Activated CD8-positive, alpha-beta T cell treated with anti-CD3 and anti-CD28 coated beads for 36 hours (primary cell): ENCODE measurements at regions not wholly inside any gene's neighbourhood (a gene's known extent, or its start where the extent isn't known, plus 50 kb on each side); places are given as distances from the start of the nearest gene placed in this dataset.

Experiments used
- ATAC-seq: fragments of 200-7000 bp; cut with Tn5 transposase; one replicate; pipeline ENCODE4 v1.10.0; 2021; ENCODE audit warnings: mild to moderate bottlenecking, moderate library complexity
- CTCF ChIA-PET: fragments of 350-600 bp; sonication (Branson Sonifier 250); formaldehyde crosslinking; loops from one replicate; lab custom pipeline; 2021; ENCODE audit warnings: antibody characterized with exemption; lab: Charles Lee
- POLR2A ChIA-PET: fragments of 350-600 bp; sonication (Branson Sonifier 250); formaldehyde crosslinking; loops from one replicate; lab custom pipeline; 2021; ENCODE audit warnings: antibody characterized with exemption; lab: Charles Lee
- DNase-seq: peaks from one replicate; pipeline ENCODE4 v3.0.0-alpha.2; 2020
- H3K27ac Mint-ChIP-seq: one replicate; pipeline ENCODE4 v1.8.0; 2021; ENCODE audit warnings: mild to moderate bottlenecking, mixed read lengths
- H3K27me3 Mint-ChIP-seq: one replicate; pipeline ENCODE4 v1.8.0; 2021; ENCODE audit warnings: mixed read lengths
- H3K36me3 Mint-ChIP-seq: one replicate; pipeline ENCODE4 v1.8.0; 2021; ENCODE audit warnings: low read depth, mixed read lengths
- H3K4me1 Mint-ChIP-seq: one replicate; pipeline ENCODE4 v1.8.0; 2021; ENCODE audit warnings: low read depth, mixed read lengths
- H3K4me3 Mint-ChIP-seq: one replicate; pipeline ENCODE4 v1.8.0; 2021; ENCODE audit warnings: mild to moderate bottlenecking, moderate library complexity, mixed read lengths
- H3K9me3 Mint-ChIP-seq: one replicate; pipeline ENCODE4 v1.8.0; 2021; ENCODE audit warnings: mixed read lengths
- intact Hi-C: fragments of 100-400 bp; cut with micrococcal nuclease; formaldehyde crosslinking; loops from one replicate; pipeline ENCODE4 v1.10.0; 2022
- TF ChIP-seq, protein P1 (sequence below): fragments of 200-600 bp; IDR thresholded peaks from one replicate; pipeline ENCODE4 v1.8.0; 2022; ENCODE audit warnings: antibody characterized with exemption, mild to moderate bottlenecking

DNA sequence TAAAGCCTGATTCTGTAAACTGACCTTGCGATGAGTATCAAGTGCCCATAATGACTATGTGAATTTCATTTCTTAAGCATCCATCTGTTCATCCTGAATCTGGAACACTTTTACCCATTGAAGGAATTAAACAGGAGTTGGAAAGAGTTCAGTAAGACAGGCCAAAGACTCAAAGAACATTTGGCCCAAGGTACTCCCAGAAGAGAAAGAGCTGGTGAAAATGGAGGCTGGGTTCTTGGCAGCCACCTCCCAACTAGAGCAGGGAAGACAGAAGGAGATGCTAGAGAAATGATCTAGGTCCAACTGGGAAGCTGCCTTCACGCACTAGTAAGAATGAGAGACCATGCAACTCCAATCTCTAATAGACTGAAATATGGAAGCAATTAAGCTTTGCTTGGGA lies 57.1 kb upstream of the ADRA1D start:
- H3K27ac Mint-ChIP-seq, result no peak overlapping the region
- H3K9me3 Mint-ChIP-seq, result peaks cover 5% of the 10 kb centered on the region
- ChIA-PET POLR2A (no interaction called here), CTCF (no interaction called here)
- intact Hi-C loops, result no loop called here
- ATAC-seq, result no peak
- DNase-seq, result no peak
- no peaks in the 10 kb centered on the region for H3K4me1 Mint-ChIP-seq
- H3K27me3 Mint-ChIP-seq, result no peaks in the 10 kb centered on the region
- H3K4me3 Mint-ChIP-seq, result no peak overlapping the region
- no peaks in the 10 kb centered on the region for H3K36me3 Mint-ChIP-seq
- TF ChIP-seq, protein P1, sequence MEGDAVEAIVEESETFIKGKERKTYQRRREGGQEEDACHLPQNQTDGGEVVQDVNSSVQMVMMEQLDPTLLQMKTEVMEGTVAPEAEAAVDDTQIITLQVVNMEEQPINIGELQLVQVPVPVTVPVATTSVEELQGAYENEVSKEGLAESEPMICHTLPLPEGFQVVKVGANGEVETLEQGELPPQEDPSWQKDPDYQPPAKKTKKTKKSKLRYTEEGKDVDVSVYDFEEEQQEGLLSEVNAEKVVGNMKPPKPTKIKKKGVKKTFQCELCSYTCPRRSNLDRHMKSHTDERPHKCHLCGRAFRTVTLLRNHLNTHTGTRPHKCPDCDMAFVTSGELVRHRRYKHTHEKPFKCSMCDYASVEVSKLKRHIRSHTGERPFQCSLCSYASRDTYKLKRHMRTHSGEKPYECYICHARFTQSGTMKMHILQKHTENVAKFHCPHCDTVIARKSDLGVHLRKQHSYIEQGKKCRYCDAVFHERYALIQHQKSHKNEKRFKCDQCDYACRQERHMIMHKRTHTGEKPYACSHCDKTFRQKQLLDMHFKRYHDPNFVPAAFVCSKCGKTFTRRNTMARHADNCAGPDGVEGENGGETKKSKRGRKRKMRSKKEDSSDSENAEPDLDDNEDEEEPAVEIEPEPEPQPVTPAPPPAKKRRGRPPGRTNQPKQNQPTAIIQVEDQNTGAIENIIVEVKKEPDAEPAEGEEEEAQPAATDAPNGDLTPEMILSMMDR, result no peak

DNA sequence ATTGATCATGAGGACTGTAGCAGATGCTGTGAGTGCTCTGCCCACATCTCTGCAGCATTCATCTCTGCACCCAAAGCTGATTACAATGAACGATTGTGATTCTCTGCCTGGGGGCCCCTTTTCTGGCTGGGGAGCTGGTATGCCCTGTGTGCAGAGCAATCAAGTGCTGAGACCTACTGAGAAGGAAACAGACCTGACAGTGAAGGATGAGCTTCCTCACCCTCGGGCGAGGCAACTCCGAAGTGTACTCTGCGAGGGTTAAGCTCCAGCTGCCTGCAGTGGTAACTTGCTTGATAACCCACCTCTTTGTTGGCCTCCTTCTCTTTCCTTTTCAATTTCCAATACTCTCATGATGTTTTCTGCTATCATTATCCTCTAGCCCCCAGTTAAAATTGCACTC lies 56.0 kb upstream of the ADRA1D start:
- no peaks in the 10 kb centered on the region for H3K36me3 Mint-ChIP-seq
- DNase-seq, result no peak
- H3K9me3 Mint-ChIP-seq, result no peaks in the 10 kb centered on the region
- H3K27me3 Mint-ChIP-seq, result peaks cover 2% of the 10 kb centered on the region
- no peaks in the 10 kb centered on the region for H3K4me1 Mint-ChIP-seq
- H3K4me3 Mint-ChIP-seq, result no peak overlapping the region
- ATAC-seq, result no peak
- H3K27ac Mint-ChIP-seq, result no peak overlapping the region
- intact Hi-C loops, result no loop called here
- ChIA-PET CTCF (interaction anchor here (1.1 kb wide), 1 partner anchor 21 kb away, joined by 3 read pairs; no protein-coding TSS in a partner anchor), POLR2A (no interaction called here)
- TF ChIP-seq, protein P1, result no peak

DNA sequence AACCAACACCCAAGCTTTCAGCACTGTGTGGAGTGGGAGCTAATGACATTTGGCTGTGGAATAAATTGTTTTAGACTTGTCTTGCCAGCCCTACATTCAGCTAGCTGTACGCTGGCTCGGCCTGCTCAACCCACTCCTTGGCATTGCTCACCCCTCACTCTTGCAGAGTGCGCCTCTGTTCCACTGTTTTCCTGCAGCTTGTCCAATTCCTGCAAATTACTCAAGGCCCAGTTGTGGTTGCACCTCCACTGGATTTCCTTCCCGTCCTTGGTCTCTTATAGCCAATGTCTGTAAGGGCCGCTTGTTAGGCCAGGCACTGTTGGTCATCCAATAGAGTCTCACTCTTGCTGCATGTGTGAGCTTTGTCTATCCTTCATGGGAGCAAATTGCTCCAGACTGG lies 55.5 kb upstream of the ADRA1D start:
- no peak overlapping the region for H3K4me3 Mint-ChIP-seq
- ChIA-PET CTCF (interaction anchor here (1.1 kb wide), 1 partner anchor 21 kb away, joined by 3 read pairs; no protein-coding TSS in a partner anchor), POLR2A (no interaction called here)
- H3K36me3 Mint-ChIP-seq, result no peaks in the 10 kb centered on the region
- TF ChIP-seq, protein P1, result no peak
- H3K27ac Mint-ChIP-seq, result no peak overlapping the region
- no peak for DNase-seq
- intact Hi-C loops, result no loop called here
- H3K9me3 Mint-ChIP-seq, result no peaks in the 10 kb centered on the region
- H3K4me1 Mint-ChIP-seq, result no peaks in the 10 kb centered on the region
- ATAC-seq, result no peak
- H3K27me3 Mint-ChIP-seq, result peaks cover 3% of the 10 kb centered on the region

DNA sequence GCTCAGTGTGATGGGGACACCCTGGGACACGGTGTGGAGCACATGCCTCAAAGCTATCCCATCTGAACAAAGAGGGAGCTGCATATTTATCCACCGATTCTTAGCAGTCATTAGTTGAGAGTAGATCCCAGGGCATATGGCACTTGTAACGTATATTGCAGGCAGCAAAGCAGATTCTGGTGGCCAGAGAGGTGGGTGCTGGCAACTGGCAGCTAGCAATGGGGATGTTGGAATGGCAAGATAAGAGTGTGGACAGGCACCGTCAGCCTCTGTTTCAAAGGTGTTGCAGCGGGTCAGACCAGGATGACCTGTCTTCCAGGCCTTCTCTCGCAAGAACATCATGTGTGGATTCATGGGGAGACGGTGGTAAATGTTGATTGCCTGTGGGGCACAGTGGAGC lies 54.0 kb upstream of the ADRA1D start:
- ChIA-PET POLR2A (no interaction called here), CTCF (no interaction called here)
- TF ChIP-seq, protein P1, result no peak
- Mint-ChIP-seq H3K27ac (no peak overlapping the region), H3K9me3 (no peaks in the 10 kb centered on the region), H3K36me3 (no peaks in the 10 kb centered on the region), H3K4me1 (no peaks in the 10 kb centered on the region), H3K4me3 (no peak overlapping the region), H3K27me3 (peaks cover 11% of the 10 kb centered on the region)
- DNase-seq, result no peak
- no peak for ATAC-seq
- intact Hi-C loops, result no loop called here

DNA sequence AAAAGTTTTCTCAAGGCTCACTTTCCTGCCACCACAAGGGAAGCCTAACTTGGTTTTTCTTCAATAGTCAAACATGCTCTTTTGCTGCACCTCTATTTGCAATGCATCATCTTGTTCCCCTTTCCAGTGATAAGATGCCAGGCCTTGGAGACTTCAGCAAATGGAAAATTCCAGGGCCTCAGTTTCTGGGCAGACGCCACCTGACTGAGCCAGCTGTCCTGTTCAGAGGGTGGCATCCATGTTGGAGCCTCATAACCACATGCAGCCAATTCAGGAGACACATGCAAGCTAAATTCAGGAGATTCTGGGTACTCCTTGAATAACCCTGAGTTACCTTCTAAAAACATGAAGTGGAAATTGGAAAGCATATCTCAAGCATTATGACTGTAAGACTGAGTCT lies 51.8 kb upstream of the ADRA1D start:
- H3K4me3 Mint-ChIP-seq, result no peak overlapping the region
- POLR2A ChIA-PET, result no interaction called here
- no peaks in the 10 kb centered on the region for H3K9me3 Mint-ChIP-seq
- H3K4me1 Mint-ChIP-seq, result no peaks in the 10 kb centered on the region
- intact Hi-C loops, result no loop called here
- H3K27me3 Mint-ChIP-seq, result peaks cover 16% of the 10 kb centered on the region
- TF ChIP-seq, protein P1, result no peak
- no peak overlapping the region for H3K27ac Mint-ChIP-seq
- no peak for ATAC-seq
- H3K36me3 Mint-ChIP-seq, result no peaks in the 10 kb centered on the region
- CTCF ChIA-PET, result no interaction called here
- no peak for DNase-seq
